Stomach (tissue), 4 donors: ENCODE measurements at regions not wholly inside any gene's neighbourhood (a gene's known extent, or its start where the extent isn't known, plus 50 kb on each side); places are given as distances from the start of the nearest gene placed in this dataset.

ENCODE experiments used
- CTCF ChIP-seq, 7 experiments: fragments of 450-650 bp in 4 of 7; fragments of 200-600 bp in 3 of 7; sonication (generic) in 3 of 7; IDR thresholded peaks; one replicate each; pipeline ENCODE4 v1.5.1; 2016 to 2019; ENCODE audit warnings: antibody characterized with exemption in 7 of 7, control low read depth in 2 of 7, mild to moderate bottlenecking in 1 of 7
- EP300 ChIP-seq: sonication (generic); formaldehyde crosslinking; IDR thresholded peaks from one replicate; pipeline ENCODE4 v1.6.1; 2017; ENCODE audit warnings: antibody characterized with exemption
- POLR2A ChIP-seq, 4 donors: fragments of 450-650 bp; IDR thresholded peaks; one replicate each; pipeline ENCODE4 v1.6.1; 2016; ENCODE audit warnings: antibody characterized with exemption in 4 of 4, control low read depth in 2 of 4, mild to moderate bottlenecking in 1 of 4, moderate library complexity in 1 of 4
- POLR2AphosphoS5 ChIP-seq, 3 donors: sonication (generic); formaldehyde crosslinking; IDR thresholded peaks; one replicate each; pipeline ENCODE4 v1.6.1; 2016; ENCODE audit warnings: antibody characterized with exemption in 3 of 3

- TF ChIP-seq CTCF (IDR thresholded peaks at IDR 0.05) (no peak), POLR2A (IDR thresholded peaks at IDR 0.05) (no peak), POLR2AphosphoS5 (IDR thresholded peaks at IDR 0.05) (no peak), EP300 (no peak)
These were observed 719.4 kb downstream of the MAT2B start for GRCh38 chr5:164224772-164225171.
